ENCODE measurements at regions not wholly inside any gene's neighbourhood (a gene's known extent, or its start where the extent isn't known, plus 50 kb on each side); places are given as distances from the start of the nearest gene placed in this dataset.

- peak; percentile 3 to 92 for DNase-seq (ENCODE audit: low read depth in 1 of 2, low spot score in 1 of 2)
- Histone ChIP-seq H3K9me3 (ENCODE audit: low read depth) (no peaks in the 10 kb centered on the region), H3K4me3 (no peak overlapping the region), H3K36me3 (no peaks in the 10 kb centered on the region), H3K4me1 (ENCODE audit: low read depth) (no peaks in the 10 kb centered on the region), H3K27ac (no peak overlapping the region), H3K27me3 (no peaks in the 10 kb centered on the region)
- no peak for TF ChIP-seq CTCF (IDR thresholded peaks at IDR 0.05; ENCODE audit: low read depth, low read length)
Observed at GRCh38 chr2:217685255-217685605, 317.6 kb downstream of the TNS1 start.

GRCh38 chr2:217684431-217685254 lies 318.2 kb downstream of the TNS1 start:
- DNase-seq (ENCODE audit: low read depth in 1 of 2, low spot score in 1 of 2), result no peak
- Histone ChIP-seq H3K4me3 (no peak overlapping the region), H3K36me3 (no peaks in the 10 kb centered on the region), H3K27ac (no peak overlapping the region), H3K27me3 (no peaks in the 10 kb centered on the region), H3K9me3 (ENCODE audit: low read depth) (no peaks in the 10 kb centered on the region), H3K4me1 (ENCODE audit: low read depth) (no peaks in the 10 kb centered on the region)
- no peak for TF ChIP-seq CTCF (IDR thresholded peaks at IDR 0.05; ENCODE audit: low read depth, low read length)

- H3K27me3 ChIP-seq, result no peaks in the 10 kb centered on the region
- TF ChIP-seq CTCF (IDR thresholded peaks at IDR 0.05; ENCODE audit: low read depth, low read length), result no peak
- H3K27ac ChIP-seq, result no peak overlapping the region
- H3K4me1 ChIP-seq (ENCODE audit: low read depth), result no peaks in the 10 kb centered on the region
- H3K4me3 ChIP-seq, result no peak overlapping the region
- no peaks in the 10 kb centered on the region for H3K9me3 ChIP-seq (ENCODE audit: low read depth)
- no peaks in the 10 kb centered on the region for H3K36me3 ChIP-seq
- no peak for DNase-seq (ENCODE audit: low read depth in 1 of 2, low spot score in 1 of 2)
Observed at GRCh38 chr2:217683106-217683870, 319.5 kb downstream of the TNS1 start.

- no peak for DNase-seq (ENCODE audit: low read depth in 1 of 2, low spot score in 1 of 2)
- no peak for TF ChIP-seq CTCF (IDR thresholded peaks at IDR 0.05; ENCODE audit: low read depth, low read length)
- Histone ChIP-seq H3K4me1 (ENCODE audit: low read depth) (no peaks in the 10 kb centered on the region), H3K27me3 (no peaks in the 10 kb centered on the region), H3K9me3 (ENCODE audit: low read depth) (no peaks in the 10 kb centered on the region), H3K27ac (no peak overlapping the region), H3K36me3 (no peaks in the 10 kb centered on the region), H3K4me3 (no peak overlapping the region)
Observed at GRCh38 chr2:217681791-217682190, 321.0 kb downstream of the TNS1 start.

GRCh38 chr2:217680381-217680780 lies 322.4 kb downstream of the TNS1 start:
- Histone ChIP-seq H3K9me3 (ENCODE audit: low read depth) (no peaks in the 10 kb centered on the region), H3K4me3 (no peak overlapping the region), H3K4me1 (ENCODE audit: low read depth) (no peaks in the 10 kb centered on the region), H3K36me3 (no peaks in the 10 kb centered on the region), H3K27ac (no peak overlapping the region), H3K27me3 (no peaks in the 10 kb centered on the region)
- TF ChIP-seq CTCF (IDR thresholded peaks at IDR 0.05; ENCODE audit: low read depth, low read length), result no peak
- no peak for DNase-seq (ENCODE audit: low read depth in 1 of 2, low spot score in 1 of 2)
